ENCODE measurements at regions not wholly inside any gene's neighbourhood (a gene's known extent, or its start where the extent isn't known, plus 50 kb on each side); places are given as distances from the start of the nearest gene placed in this dataset.

DNA sequence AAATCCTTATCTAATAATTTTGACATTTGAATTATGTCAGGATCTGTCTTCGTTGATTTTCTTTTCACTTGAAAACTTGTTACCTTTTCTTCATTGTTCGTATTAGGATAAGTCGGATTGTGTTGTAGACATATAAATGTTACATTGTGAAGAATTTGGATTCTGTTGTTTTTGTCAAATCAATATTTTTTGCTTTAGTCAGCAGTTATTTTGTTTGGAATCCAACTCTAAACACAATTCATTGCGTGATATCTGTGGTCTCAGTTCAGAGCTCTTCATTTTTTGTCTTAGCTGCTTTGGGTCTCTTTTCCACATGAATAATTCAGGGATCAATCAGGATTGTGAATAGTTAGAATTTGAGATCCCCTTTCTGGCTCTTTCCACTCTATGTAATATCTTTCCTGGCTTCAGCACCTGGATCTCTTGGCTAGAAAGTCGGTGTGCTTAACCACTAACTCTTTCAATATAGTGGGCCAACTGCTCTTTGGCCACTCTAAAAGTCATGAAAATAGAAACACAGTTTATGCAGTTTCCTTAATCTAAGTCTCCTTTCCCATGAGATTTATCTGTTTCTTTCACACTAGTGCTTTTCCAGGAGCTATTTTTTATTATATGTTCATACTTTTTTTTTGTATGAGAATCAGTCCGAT is 2494.2 kb upstream of the PCDH20 start:
- H3K27me3 ChIP-seq (ENCODE audit: insufficient read depth, insufficient read length): no peaks in the 10 kb centered on the region
- H3K9ac ChIP-seq (ENCODE audit: insufficient read length, low read depth): no peak overlapping the region
- H3K36me3 ChIP-seq (ENCODE audit: insufficient read depth, insufficient read length, low read length): no peaks in the 10 kb centered on the region
- no peaks in the 10 kb centered on the region for H3K9me3 ChIP-seq (ENCODE audit: insufficient read depth, low read length)
- no peaks in the 10 kb centered on the region for H3K4me1 ChIP-seq (ENCODE audit: insufficient read depth, insufficient read length)
- TF ChIP-seq SUZ12 (IDR thresholded peaks at IDR 0.05; ENCODE audit: extremely low read depth, insufficient read depth, insufficient read length): no peak
- TF ChIP-seq YY1 (IDR thresholded peaks at IDR 0.05; ENCODE audit: insufficient read depth, insufficient read length): no peak
- TF ChIP-seq ZNF274 (IDR thresholded peaks at IDR 0.05; ENCODE audit: low read depth, low read length): no peak
- no peak for DNase-seq (ENCODE audit: low read depth, low spot score)
- H3K4me3 ChIP-seq (ENCODE audit: insufficient read length, low read depth): no peak overlapping the region

DNA sequence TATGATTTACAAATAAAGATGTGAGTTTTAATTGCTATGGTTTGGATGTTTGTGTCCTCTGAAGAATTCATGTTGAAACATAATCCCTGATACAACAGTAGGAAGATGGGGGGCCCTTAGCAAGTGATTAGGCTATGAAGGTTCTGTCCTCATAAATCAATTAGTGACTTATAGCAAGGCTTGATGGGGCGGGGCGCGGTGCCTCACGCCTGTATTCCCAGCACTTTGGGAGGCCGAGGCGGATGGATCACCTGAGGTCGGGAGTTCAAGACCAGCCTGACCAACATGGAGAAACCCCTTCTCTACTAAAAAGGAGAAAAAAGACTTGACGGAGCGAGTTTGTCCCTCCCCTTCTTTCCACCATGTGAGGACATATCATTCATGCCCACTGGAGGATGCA is 2486.5 kb upstream of the PCDH20 start:
- Histone ChIP-seq H3K36me3 (ENCODE audit: insufficient read depth, insufficient read length, low read length) (no peaks in the 10 kb centered on the region), H3K27me3 (ENCODE audit: insufficient read depth, insufficient read length) (no peaks in the 10 kb centered on the region), H3K4me1 (ENCODE audit: insufficient read depth, insufficient read length) (no peaks in the 10 kb centered on the region), H3K9me3 (ENCODE audit: insufficient read depth, low read length) (no peaks in the 10 kb centered on the region), H3K4me3 (ENCODE audit: insufficient read length, low read depth) (no peak overlapping the region), H3K9ac (ENCODE audit: insufficient read length, low read depth) (no peak overlapping the region)
- no peak for DNase-seq (ENCODE audit: low read depth, low spot score)
- TF ChIP-seq SUZ12 (IDR thresholded peaks at IDR 0.05; ENCODE audit: extremely low read depth, insufficient read depth, insufficient read length) (no peak), YY1 (IDR thresholded peaks at IDR 0.05; ENCODE audit: insufficient read depth, insufficient read length) (no peak), ZNF274 (IDR thresholded peaks at IDR 0.05; ENCODE audit: low read depth, low read length) (no peak)

GRCh38 chr13:63901630-63902029 is 2486.0 kb upstream of the PCDH20 start:
- no peak for TF ChIP-seq YY1 (IDR thresholded peaks at IDR 0.05; ENCODE audit: insufficient read depth, insufficient read length)
- no peak for TF ChIP-seq SUZ12 (IDR thresholded peaks at IDR 0.05; ENCODE audit: extremely low read depth, insufficient read depth, insufficient read length)
- no peak for TF ChIP-seq ZNF274 (IDR thresholded peaks at IDR 0.05; ENCODE audit: low read depth, low read length)
- H3K9me3 ChIP-seq (ENCODE audit: insufficient read depth, low read length): no peaks in the 10 kb centered on the region
- no peaks in the 10 kb centered on the region for H3K4me1 ChIP-seq (ENCODE audit: insufficient read depth, insufficient read length)
- no peak overlapping the region for H3K4me3 ChIP-seq (ENCODE audit: insufficient read length, low read depth)
- H3K9ac ChIP-seq (ENCODE audit: insufficient read length, low read depth): no peak overlapping the region
- no peaks in the 10 kb centered on the region for H3K27me3 ChIP-seq (ENCODE audit: insufficient read depth, insufficient read length)
- DNase-seq (ENCODE audit: low read depth, low spot score): no peak
- H3K36me3 ChIP-seq (ENCODE audit: insufficient read depth, insufficient read length, low read length): no peaks in the 10 kb centered on the region

DNA sequence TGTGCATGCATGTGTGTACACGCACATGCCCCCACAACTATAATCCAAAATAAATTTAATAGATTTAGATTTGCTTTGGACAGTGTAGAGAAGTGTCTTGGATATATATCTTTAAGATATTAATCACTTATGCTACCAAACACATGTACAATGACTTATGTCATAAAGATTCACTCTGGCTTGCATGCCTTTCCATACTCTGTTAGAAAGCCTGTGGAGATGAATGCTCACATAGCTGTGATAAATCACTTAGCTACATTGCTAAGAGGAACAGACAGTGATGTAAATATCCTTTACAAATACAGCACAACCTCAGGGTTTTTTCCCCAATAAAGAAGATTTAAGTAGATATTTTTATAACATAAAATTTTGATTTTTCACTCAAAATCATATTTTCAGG is 2484.8 kb upstream of the PCDH20 start:
- H3K4me1 ChIP-seq (ENCODE audit: insufficient read depth, insufficient read length): no peaks in the 10 kb centered on the region
- H3K27me3 ChIP-seq (ENCODE audit: insufficient read depth, insufficient read length): no peaks in the 10 kb centered on the region
- H3K4me3 ChIP-seq (ENCODE audit: insufficient read length, low read depth): no peak overlapping the region
- TF ChIP-seq YY1 (IDR thresholded peaks at IDR 0.05; ENCODE audit: insufficient read depth, insufficient read length): no peak
- no peaks in the 10 kb centered on the region for H3K36me3 ChIP-seq (ENCODE audit: insufficient read depth, insufficient read length, low read length)
- H3K9ac ChIP-seq (ENCODE audit: insufficient read length, low read depth): no peak overlapping the region
- no peaks in the 10 kb centered on the region for H3K9me3 ChIP-seq (ENCODE audit: insufficient read depth, low read length)
- DNase-seq (ENCODE audit: low read depth, low spot score): no peak

- TF ChIP-seq ZNF274 (IDR thresholded peaks at IDR 0.05; ENCODE audit: low read depth, low read length) (no peak), YY1 (IDR thresholded peaks at IDR 0.05; ENCODE audit: insufficient read depth, insufficient read length) (no peak), SUZ12 (IDR thresholded peaks at IDR 0.05; ENCODE audit: extremely low read depth, insufficient read depth, insufficient read length) (no peak)
- no peaks in the 10 kb centered on the region for H3K4me1 ChIP-seq (ENCODE audit: insufficient read depth, insufficient read length)
- no peak for DNase-seq (ENCODE audit: low read depth, low spot score)
- H3K9me3 ChIP-seq (ENCODE audit: insufficient read depth, low read length): no peaks in the 10 kb centered on the region
- H3K27me3 ChIP-seq (ENCODE audit: insufficient read depth, insufficient read length): no peaks in the 10 kb centered on the region
- H3K4me3 ChIP-seq (ENCODE audit: insufficient read length, low read depth): no peak overlapping the region
- H3K9ac ChIP-seq (ENCODE audit: insufficient read length, low read depth): no peak overlapping the region
- H3K36me3 ChIP-seq (ENCODE audit: insufficient read depth, insufficient read length, low read length): no peaks in the 10 kb centered on the region
Measured at GRCh38 chr13:63896321-63896720, 2480.7 kb upstream of the PCDH20 start.

DNA sequence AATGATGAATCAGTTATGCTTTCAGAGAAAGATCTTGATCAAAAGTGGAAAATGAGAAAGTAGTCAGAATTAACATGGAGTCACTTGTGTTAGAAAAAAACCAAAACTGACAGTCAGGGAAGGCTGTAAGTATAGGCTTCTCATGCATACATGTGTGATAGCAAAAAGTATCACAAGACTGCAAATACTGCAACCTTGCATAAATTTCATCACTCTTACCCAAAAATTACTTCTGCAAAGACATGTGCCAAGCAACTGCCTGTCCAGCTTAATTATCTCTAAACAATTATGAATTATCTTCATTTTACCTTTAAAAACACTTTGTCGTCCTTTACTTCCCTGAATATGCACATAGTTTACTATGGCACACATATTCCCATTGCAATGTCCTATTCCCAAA is 2466.4 kb upstream of the PCDH20 start:
- H3K9me3 ChIP-seq (ENCODE audit: insufficient read depth, low read length): no peaks in the 10 kb centered on the region

GRCh38 chr13:63880705-63881104 is 2465.1 kb upstream of the PCDH20 start:
- Histone ChIP-seq H3K4me1 (ENCODE audit: insufficient read depth, insufficient read length) (no peaks in the 10 kb centered on the region), H3K9me3 (ENCODE audit: insufficient read depth, low read length) (no peaks in the 10 kb centered on the region), H3K9ac (ENCODE audit: insufficient read length, low read depth) (no peak overlapping the region), H3K36me3 (ENCODE audit: insufficient read depth, insufficient read length, low read length) (no peaks in the 10 kb centered on the region), H3K27me3 (ENCODE audit: insufficient read depth, insufficient read length) (no peaks in the 10 kb centered on the region), H3K4me3 (ENCODE audit: insufficient read length, low read depth) (no peak overlapping the region)
- TF ChIP-seq SUZ12 (IDR thresholded peaks at IDR 0.05; ENCODE audit: extremely low read depth, insufficient read depth, insufficient read length) (no peak), YY1 (IDR thresholded peaks at IDR 0.05; ENCODE audit: insufficient read depth, insufficient read length) (no peak), ZNF274 (IDR thresholded peaks at IDR 0.05; ENCODE audit: low read depth, low read length) (no peak)
- no peak for DNase-seq (ENCODE audit: low read depth, low spot score)

More for the DNA sequence above, 2466.4 kb upstream of the PCDH20 start:
- Histone ChIP-seq H3K36me3 (ENCODE audit: insufficient read depth, insufficient read length, low read length) (no peaks in the 10 kb centered on the region), H3K9ac (ENCODE audit: insufficient read length, low read depth) (no peak overlapping the region), H3K4me3 (ENCODE audit: insufficient read length, low read depth) (no peak overlapping the region), H3K27me3 (ENCODE audit: insufficient read depth, insufficient read length) (no peaks in the 10 kb centered on the region), H3K4me1 (ENCODE audit: insufficient read depth, insufficient read length) (no peaks in the 10 kb centered on the region)
- no peak for TF ChIP-seq YY1 (IDR thresholded peaks at IDR 0.05; ENCODE audit: insufficient read depth, insufficient read length)
- no peak for TF ChIP-seq ZNF274 (IDR thresholded peaks at IDR 0.05; ENCODE audit: low read depth, low read length)
- TF ChIP-seq SUZ12 (IDR thresholded peaks at IDR 0.05; ENCODE audit: extremely low read depth, insufficient read depth, insufficient read length): no peak
- DNase-seq (ENCODE audit: low read depth, low spot score): no peak
